H1 (cell line): ENCODE measurements at regions not wholly inside any gene's neighbourhood (a gene's known extent, or its start where the extent isn't known, plus 50 kb on each side); places are given as distances from the start of the nearest gene placed in this dataset.

ENCODE experiments used
- GTF2F1 ChIP-seq: IDR thresholded peaks from 2 replicates; pipeline ENCODE4 v1.6.1; 2012; ENCODE audit warnings: low read depth, low read length, improper control_type of control experiment, borderline replicate concordance
- RNF2 ChIP-seq: fragments of 200-900, 300-1000 bp; sonication (generic); IDR thresholded peaks from 2 replicates; pipeline ENCODE4 v1.7.1; 2016; ENCODE audit warnings: borderline replicate concordance, low read depth, mild to moderate bottlenecking, antibody characterized with exemption, low read length; ENCODE audit not compliant: poor library complexity, severe bottlenecking; ENCODE audit errors: missing control alignments
- SUZ12 ChIP-seq: fragments of 200-600 bp; sonication (generic); IDR thresholded peaks from 2 replicates; pipeline ENCODE4 v1.6.1; 2012; ENCODE audit warnings: mild to moderate bottlenecking, inconsistent platforms, low read length, moderate library complexity, mixed read lengths
- TCF12 ChIP-seq: IDR thresholded peaks from 2 replicates; pipeline ENCODE4 v1.6.1; 2011; ENCODE audit warnings: low read depth, mild to moderate bottlenecking, low read length

DNA sequence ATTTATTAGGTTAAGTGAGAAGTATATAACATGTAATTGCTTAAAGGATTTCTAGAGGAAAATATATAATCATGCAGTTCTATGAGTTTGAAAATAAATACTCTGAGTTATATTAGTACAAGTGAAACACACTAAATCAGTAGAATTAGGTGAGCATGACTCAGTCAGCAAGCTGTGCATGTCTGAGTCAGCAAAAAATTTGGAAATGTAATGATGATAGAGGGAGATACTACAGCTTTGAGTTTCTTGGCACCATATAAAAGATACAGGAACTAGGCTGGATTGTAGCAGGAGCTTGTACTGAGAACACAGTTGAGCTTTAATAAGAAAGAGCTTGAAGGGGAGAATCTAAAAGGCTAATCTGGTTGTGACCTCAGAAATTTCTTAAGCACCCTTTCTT, 1224.6 kb downstream of the CDH8 start (continued):
- TF ChIP-seq RNF2 = no peak
- TF ChIP-seq SUZ12 = no peak
- TF ChIP-seq GTF2F1 = no peak
- no peak for TF ChIP-seq TCF12
- TF ChIP-seq, all 59 proteins: peak for 2
